Liver (tissue), 3 donors: ENCODE measurements at regions not wholly inside any gene's neighbourhood (a gene's known extent, or its start where the extent isn't known, plus 50 kb on each side); places are given as distances from the start of the nearest gene placed in this dataset.

Experiments used
- EGR1 ChIP-seq, 2 donors: IDR thresholded peaks; 2 replicates each; pipeline ENCODE4 v1.6.1; 2016 to 2018; ENCODE audit warnings: antibody characterized with exemption in 2 of 2, low read depth in 2 of 2
- FOXA2 ChIP-seq: IDR thresholded peaks from 2 replicates; pipeline ENCODE4 v1.6.1; 2016; ENCODE audit warnings: antibody characterized with exemption
- JUND ChIP-seq, 2 donors: IDR thresholded peaks; 2 replicates each; pipeline ENCODE4 v1.6.1; 2016; ENCODE audit warnings: antibody characterized with exemption in 2 of 2
- MAX ChIP-seq: IDR thresholded peaks from 2 replicates; pipeline ENCODE4 v1.6.1; 2016; ENCODE audit warnings: antibody characterized with exemption
- REST ChIP-seq: IDR thresholded peaks from 2 replicates; pipeline ENCODE4 v1.6.1; 2016; ENCODE audit warnings: antibody characterized with exemption, mild to moderate bottlenecking
- ZBTB33 ChIP-seq: IDR thresholded peaks from 2 replicates; pipeline ENCODE4 v1.6.1; 2016; ENCODE audit warnings: antibody characterized with exemption
- TF ChIP-seq, protein P1 (sequence below): fragments of 150-350 bp; IDR thresholded peaks from 2 replicates; pipeline ENCODE4 v1.5.1; 2017; ENCODE audit warnings: improper control_type of control experiment, low read depth, low read length; ENCODE audit not compliant: missing input control
- donor health status: healthy.
- donor health status: healthy.

DNA sequence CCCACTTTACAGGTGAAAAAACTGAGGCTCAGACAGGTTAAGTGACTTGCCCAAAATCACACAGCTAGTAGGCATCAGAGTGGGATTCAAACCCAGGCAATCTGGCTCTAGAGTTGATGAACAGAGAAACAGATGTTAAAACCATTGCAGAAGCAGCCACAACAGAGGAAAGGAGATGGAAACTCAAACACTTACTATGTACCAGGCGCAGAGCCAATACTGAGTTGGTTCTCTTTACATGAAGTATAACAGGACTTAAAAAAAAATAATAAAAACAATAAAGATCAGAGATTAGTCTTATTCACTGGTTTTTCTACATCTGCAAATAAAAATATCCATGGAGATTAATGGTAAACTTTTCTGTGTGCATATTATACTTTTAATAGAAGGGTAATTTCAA, 84.9 kb upstream of the SPATA12 start:
- TF ChIP-seq, protein P1, sequence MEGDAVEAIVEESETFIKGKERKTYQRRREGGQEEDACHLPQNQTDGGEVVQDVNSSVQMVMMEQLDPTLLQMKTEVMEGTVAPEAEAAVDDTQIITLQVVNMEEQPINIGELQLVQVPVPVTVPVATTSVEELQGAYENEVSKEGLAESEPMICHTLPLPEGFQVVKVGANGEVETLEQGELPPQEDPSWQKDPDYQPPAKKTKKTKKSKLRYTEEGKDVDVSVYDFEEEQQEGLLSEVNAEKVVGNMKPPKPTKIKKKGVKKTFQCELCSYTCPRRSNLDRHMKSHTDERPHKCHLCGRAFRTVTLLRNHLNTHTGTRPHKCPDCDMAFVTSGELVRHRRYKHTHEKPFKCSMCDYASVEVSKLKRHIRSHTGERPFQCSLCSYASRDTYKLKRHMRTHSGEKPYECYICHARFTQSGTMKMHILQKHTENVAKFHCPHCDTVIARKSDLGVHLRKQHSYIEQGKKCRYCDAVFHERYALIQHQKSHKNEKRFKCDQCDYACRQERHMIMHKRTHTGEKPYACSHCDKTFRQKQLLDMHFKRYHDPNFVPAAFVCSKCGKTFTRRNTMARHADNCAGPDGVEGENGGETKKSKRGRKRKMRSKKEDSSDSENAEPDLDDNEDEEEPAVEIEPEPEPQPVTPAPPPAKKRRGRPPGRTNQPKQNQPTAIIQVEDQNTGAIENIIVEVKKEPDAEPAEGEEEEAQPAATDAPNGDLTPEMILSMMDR: no peak
- no peak for TF ChIP-seq FOXA2
- no peak for TF ChIP-seq MAX
- no peak for TF ChIP-seq ZBTB33
- TF ChIP-seq JUND (IDR thresholded peaks at IDR 0.05): no peak
- TF ChIP-seq REST: no peak
- no peak for TF ChIP-seq EGR1 (IDR thresholded peaks at IDR 0.05; ENCODE audit: low read depth in 2 of 2)
